ENCODE measurements at regions not wholly inside any gene's neighbourhood (a gene's known extent, or its start where the extent isn't known, plus 50 kb on each side); places are given as distances from the start of the nearest gene placed in this dataset.

GRCh38 chr11:106468086-106468485 lies 390.6 kb downstream of the AASDHPPT start:
- Histone ChIP-seq H3K27ac (ENCODE audit: low read depth in 1 of 2, low read length in 2 of 2) (no peak overlapping the region), H3K4me3 (replicated peaks in 1 of 3; ENCODE audit: low read depth in 2 of 3, low read length in 3 of 3) (no peak overlapping the region), H4K20me1 (ENCODE audit: insufficient read depth, low read length) (no peaks in the 10 kb centered on the region), H3K79me2 (ENCODE audit: insufficient read depth, low read length) (no peaks in the 10 kb centered on the region), H3K9me3 (replicated peaks in 1 of 2; ENCODE audit: control insufficient read depth in 1 of 2, insufficient read depth in 1 of 2, low read length in 2 of 2) (peaks cover 16 to 18% of the 10 kb centered on the region in 2 donors), H3K27me3 (ENCODE audit: control insufficient read depth in 2 of 2, insufficient read depth in 2 of 2, low read length in 2 of 2) (no peaks in the 10 kb centered on the region), H3K4me2 (replicated peaks; ENCODE audit: extremely low read depth, low read length, poor library complexity, severe bottlenecking) (no peak overlapping the region), H3K4me1 (ENCODE audit: control insufficient read depth in 1 of 2, insufficient read depth in 2 of 2, low read length in 2 of 2) (no peaks in the 10 kb centered on the region), H3K36me3 (replicated peaks in 1 of 2; ENCODE audit: control insufficient read depth in 1 of 2, insufficient read depth in 2 of 2, low read length in 2 of 2) (no peaks in the 10 kb centered on the region), H2AFZ (ENCODE audit: insufficient read depth, low read depth, low read length, poor library complexity, severe bottlenecking) (no peak overlapping the region), H3K9ac (ENCODE audit: insufficient read depth, low read length, poor library complexity, severe bottlenecking) (no peak overlapping the region)
- no peaks in the 10 kb centered on the region for H3K27me3 Mint-ChIP-seq (ENCODE audit: low read depth in 3 of 3)
- WGBS (ENCODE audit: insufficient coverage): 86% methylated on average over 1 of the region's 3 CpGs
- DNase-seq: no peak
- no peaks in the 10 kb centered on the region for H3K36me3 Mint-ChIP-seq
- H3K4me3 Mint-ChIP-seq: no peak overlapping the region
- peaks cover 0 to 8% (median 3%) of the 10 kb centered on the region in 7 donors for H3K9me3 Mint-ChIP-seq
- no peak for TF ChIP-seq CTCF (IDR thresholded peaks at IDR 0.05)
- no peaks in the 10 kb centered on the region for H3K4me1 Mint-ChIP-seq
- intact Hi-C loops (cut with micrococcal nuclease): no loop called here
- no peak overlapping the region for H3K27ac Mint-ChIP-seq

GRCh38 chr11:106468531-106468930 lies 391.1 kb downstream of the AASDHPPT start:
- no peak for TF ChIP-seq CTCF (IDR thresholded peaks at IDR 0.05)
- no peak overlapping the region for H2AFZ ChIP-seq (ENCODE audit: insufficient read depth, low read depth, low read length, poor library complexity, severe bottlenecking)
- no peaks in the 10 kb centered on the region for H3K36me3 ChIP-seq (replicated peaks in 1 of 2; ENCODE audit: control insufficient read depth in 1 of 2, insufficient read depth in 2 of 2, low read length in 2 of 2)
- H3K4me1 ChIP-seq (ENCODE audit: control insufficient read depth in 1 of 2, insufficient read depth in 2 of 2, low read length in 2 of 2): no peaks in the 10 kb centered on the region
- H3K27me3 ChIP-seq (ENCODE audit: control insufficient read depth in 2 of 2, insufficient read depth in 2 of 2, low read length in 2 of 2): no peaks in the 10 kb centered on the region
- H3K9me3 ChIP-seq (replicated peaks in 1 of 2; ENCODE audit: control insufficient read depth in 1 of 2, insufficient read depth in 1 of 2, low read length in 2 of 2): peaks cover 16 to 18% of the 10 kb centered on the region in 2 donors
- no peak overlapping the region for H3K9ac ChIP-seq (ENCODE audit: insufficient read depth, low read length, poor library complexity, severe bottlenecking)
- H4K20me1 ChIP-seq (ENCODE audit: insufficient read depth, low read length): no peaks in the 10 kb centered on the region
- H3K4me3 Mint-ChIP-seq: no peak overlapping the region
- no peak for DNase-seq
- no peaks in the 10 kb centered on the region for H3K36me3 Mint-ChIP-seq
- H3K27ac ChIP-seq (ENCODE audit: low read depth in 1 of 2, low read length in 2 of 2): no peak overlapping the region
- no peaks in the 10 kb centered on the region for H3K27me3 Mint-ChIP-seq (ENCODE audit: low read depth in 3 of 3)
- no peak overlapping the region for H3K27ac Mint-ChIP-seq
- H3K4me3 ChIP-seq (replicated peaks in 1 of 3; ENCODE audit: low read depth in 2 of 3, low read length in 3 of 3): no peak overlapping the region
- no peaks in the 10 kb centered on the region for H3K79me2 ChIP-seq (ENCODE audit: insufficient read depth, low read length)
- intact Hi-C loops (cut with micrococcal nuclease): no loop called here
- no peak overlapping the region for H3K4me2 ChIP-seq (replicated peaks; ENCODE audit: extremely low read depth, low read length, poor library complexity, severe bottlenecking)
- no CpG with 5 or more reads among the region's 1 CpG for WGBS (ENCODE audit: insufficient coverage)
- H3K4me1 Mint-ChIP-seq: no peaks in the 10 kb centered on the region
- H3K9me3 Mint-ChIP-seq: peaks cover 0 to 7% (median 5%) of the 10 kb centered on the region in 7 donors
